GM12891 (cell line): ENCODE measurements at regions not wholly inside any gene's neighbourhood (a gene's known extent, or its start where the extent isn't known, plus 50 kb on each side); places are given as distances from the start of the nearest gene placed in this dataset.

Experiments used
- POLR2A ChIP-seq: IDR thresholded peaks from 2 replicates; pipeline ENCODE4 v1.6.1; 2011; ENCODE audit warnings: low read depth, low read length, control low read depth
- POLR2AphosphoS5 ChIP-seq: IDR thresholded peaks from 2 replicates; pipeline ENCODE4 v1.6.1; 2011; ENCODE audit warnings: low read depth, low read length, control low read depth

GRCh38 chr5:10894445-10895054, 133.5 kb upstream of the DAP start:
- TF ChIP-seq POLR2A (no peak), POLR2AphosphoS5 (no peak)
